GM23338 (cell line): ENCODE measurements at regions not wholly inside any gene's neighbourhood (a gene's known extent, or its start where the extent isn't known, plus 50 kb on each side); places are given as distances from the start of the nearest gene placed in this dataset.

ENCODE experiments used
- CREB1 ChIP-seq: fragments of 250-450 bp; sonication (Bioruptor Pico); IDR thresholded peaks from 2 replicates; pipeline ENCODE4 v1.5.0; 2020; ENCODE audit warnings: low read depth, mild to moderate bottlenecking, moderate library complexity
- CTCF ChIP-seq, 2 experiments: fragments of 200-600 bp in 1 of 2; sonication (generic) in 1 of 2; conservative IDR thresholded peaks; 2 replicates each; pipeline versions ENCODE4 v1.5.1 to v1.6.1; 2016 to 2017; ENCODE audit warnings: antibody characterized with exemption in 2 of 2, low read depth in 2 of 2, mild to moderate bottlenecking in 2 of 2, moderate library complexity in 1 of 2
- EZH2 ChIP-seq: fragments of 200-600 bp; sonication (generic); IDR thresholded peaks from one replicate; pipeline ENCODE4 v1.8.0; 2017; ENCODE audit warnings: antibody characterized with exemption, mild to moderate bottlenecking, low read depth; ENCODE audit not compliant: unreplicated experiment

GRCh38 chr18:51426996-51427395 is 229.5 kb upstream of the MEX3C start:
- no peak for TF ChIP-seq EZH2
- no peak for TF ChIP-seq CTCF (conservative IDR thresholded peaks at IDR 0.05; ENCODE audit: low read depth in 2 of 2)
- no peak for TF ChIP-seq CREB1 (CRISPR knock-in tag)
